NB4 (cell line): ENCODE measurements at regions not wholly inside any gene's neighbourhood (a gene's known extent, or its start where the extent isn't known, plus 50 kb on each side); places are given as distances from the start of the nearest gene placed in this dataset.

Source experiments
- MYC ChIP-seq: IDR thresholded peaks from 2 replicates; pipeline ENCODE4 v1.6.1; 2011; ENCODE audit warnings: low read depth, low read length
- POLR2A ChIP-seq: IDR thresholded peaks from 2 replicates; pipeline ENCODE4 v1.6.1; 2011; ENCODE audit warnings: mild to moderate bottlenecking; ENCODE audit not compliant: insufficient read length; ENCODE audit errors: extremely low read depth
- TF ChIP-seq, protein P1 (sequence below): IDR thresholded peaks from one replicate; pipeline ENCODE4 v1.5.1; 2012; ENCODE audit warnings: low read depth, low read length
- TF ChIP-seq, protein P2 (sequence below): IDR thresholded peaks from 2 replicates; pipeline ENCODE4 v1.6.1; 2011; ENCODE audit warnings: low read depth, low read length

DNA sequence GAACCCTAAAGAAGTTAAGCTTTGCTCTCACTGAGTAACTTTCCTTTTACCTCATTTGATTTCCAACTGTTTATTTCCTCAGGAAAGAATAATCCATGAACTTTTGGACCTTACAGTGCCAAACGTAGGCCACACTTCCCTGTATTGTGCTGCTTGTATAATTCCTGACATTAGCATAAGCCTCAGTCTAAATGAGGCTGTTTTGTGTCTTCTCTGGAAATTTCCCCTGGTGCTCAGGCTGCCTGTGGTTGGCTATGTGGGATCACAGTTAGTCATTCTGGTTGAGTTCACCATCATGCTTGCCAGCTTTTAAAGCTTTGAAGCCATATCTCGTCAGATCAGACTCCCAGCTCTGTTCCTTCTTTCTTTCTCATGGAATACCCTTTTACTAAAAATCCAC is 107.0 kb downstream of the FAM76B start:
- TF ChIP-seq, protein P1, sequence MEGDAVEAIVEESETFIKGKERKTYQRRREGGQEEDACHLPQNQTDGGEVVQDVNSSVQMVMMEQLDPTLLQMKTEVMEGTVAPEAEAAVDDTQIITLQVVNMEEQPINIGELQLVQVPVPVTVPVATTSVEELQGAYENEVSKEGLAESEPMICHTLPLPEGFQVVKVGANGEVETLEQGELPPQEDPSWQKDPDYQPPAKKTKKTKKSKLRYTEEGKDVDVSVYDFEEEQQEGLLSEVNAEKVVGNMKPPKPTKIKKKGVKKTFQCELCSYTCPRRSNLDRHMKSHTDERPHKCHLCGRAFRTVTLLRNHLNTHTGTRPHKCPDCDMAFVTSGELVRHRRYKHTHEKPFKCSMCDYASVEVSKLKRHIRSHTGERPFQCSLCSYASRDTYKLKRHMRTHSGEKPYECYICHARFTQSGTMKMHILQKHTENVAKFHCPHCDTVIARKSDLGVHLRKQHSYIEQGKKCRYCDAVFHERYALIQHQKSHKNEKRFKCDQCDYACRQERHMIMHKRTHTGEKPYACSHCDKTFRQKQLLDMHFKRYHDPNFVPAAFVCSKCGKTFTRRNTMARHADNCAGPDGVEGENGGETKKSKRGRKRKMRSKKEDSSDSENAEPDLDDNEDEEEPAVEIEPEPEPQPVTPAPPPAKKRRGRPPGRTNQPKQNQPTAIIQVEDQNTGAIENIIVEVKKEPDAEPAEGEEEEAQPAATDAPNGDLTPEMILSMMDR, result no peak
- no peak for TF ChIP-seq POLR2A
- no peak for TF ChIP-seq MYC
- TF ChIP-seq, protein P2, sequence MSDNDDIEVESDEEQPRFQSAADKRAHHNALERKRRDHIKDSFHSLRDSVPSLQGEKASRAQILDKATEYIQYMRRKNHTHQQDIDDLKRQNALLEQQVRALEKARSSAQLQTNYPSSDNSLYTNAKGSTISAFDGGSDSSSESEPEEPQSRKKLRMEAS, result no peak
